A549 (cell line): ENCODE measurements at regions not wholly inside any gene's neighbourhood (a gene's known extent, or its start where the extent isn't known, plus 50 kb on each side); places are given as distances from the start of the nearest gene placed in this dataset.

Source experiments
- ATAC-seq, 2 experiments: fragments of 200-7000 bp in 1 of 2; fragments of >200 bp in 1 of 2; cut with Nextera tagmentation in 1 of 2; cut with Tn5 transposase in 1 of 2; 3 replicates each; pipeline versions ENCODE4 v1.8.0 to v1.9.1; 2018 to 2020; ENCODE audit warnings: mild to moderate bottlenecking in 1 of 2, moderate library complexity in 1 of 2
- CTCF ChIA-PET: fragments of 300-600 bp; sonication (Branson Sonifier 250); formaldehyde crosslinking; extraction: SDS; loops from one replicate; lab custom pipeline; 2021; ENCODE audit warnings: antibody characterized with exemption, inconsistent platforms; lab: Yijun Ruan, JAX
- POLR2A ChIA-PET: fragments of 350-600 bp; formaldehyde crosslinking; extraction: SDS; loops from one replicate; lab custom pipeline; 2021; ENCODE audit warnings: antibody characterized with exemption, inconsistent platforms; lab: Yijun Ruan, JAX
- DNase-seq, 2 experiments: peaks; one replicate each; pipeline versions ENCODE4 v3.0.0 to v3.0.0-alpha.2; 2011 to 2016; ENCODE audit warnings: low read depth in 1 of 2, low spot score in 1 of 2
- FAIRE-seq: peaks from 2 replicates; lab custom pipeline; 2011; peaks lifted over from hg19 to GRCh38; lab: Jason Lieb, UNC
- H3K27ac ChIP-seq, 2 experiments: fragments of >200 bp; sonication (Bioruptor Twin); formaldehyde crosslinking; 3 replicates each; pipeline ENCODE4 v1.5.1; 2016 to 2017
- H3K4me1 ChIP-seq: fragments of >200 bp; sonication (Bioruptor Twin); formaldehyde crosslinking; 3 replicates; pipeline ENCODE4 v1.6.1; 2016
- H3K4me2 ChIP-seq: fragments of >200 bp; sonication (Bioruptor Twin); formaldehyde crosslinking; 3 replicates; pipeline ENCODE4 v1.6.1; 2016
- H3K4me3 ChIP-seq: fragments of >200 bp; sonication (Bioruptor Twin); formaldehyde crosslinking; 3 replicates; pipeline ENCODE4 v1.5.1; 2016
- H3K9me3 ChIP-seq: fragments of >200 bp; sonication (Bioruptor Twin); formaldehyde crosslinking; 3 replicates; pipeline ENCODE4 v1.6.1; 2016
- ATOH8 ChIP-seq: fragments of 250-450 bp; sonication (Bioruptor Pico); IDR thresholded peaks from 2 replicates; pipeline ENCODE4 v1.5.0; 2020; ENCODE audit warnings: low read depth, mild to moderate bottlenecking, moderate library complexity
- BHLHE40 ChIP-seq: IDR thresholded peaks from 2 replicates; pipeline ENCODE4 v1.6.1; 2012; ENCODE audit warnings: low read depth, low read length, inconsistent platforms
- CHD4 ChIP-seq: fragments of 200-600 bp; sonication (generic); IDR thresholded peaks from 2 replicates; pipeline ENCODE4 v1.6.1; 2016; ENCODE audit warnings: antibody characterized with exemption, mild to moderate bottlenecking, borderline replicate concordance
- ELK1 ChIP-seq: fragments of 150-350 bp; IDR thresholded peaks from 2 replicates; pipeline ENCODE4 v1.6.1; 2014; ENCODE audit warnings: low read depth, mild to moderate bottlenecking, low read length
- EP300 ChIP-seq, 2 experiments: fragments of >200 bp; sonication (Bioruptor Twin); formaldehyde crosslinking; IDR thresholded peaks; 2 replicates in 1 of 2; 3 replicates in 1 of 2; pipeline ENCODE4 v1.6.1; 2016 to 2017
- FOXS1 ChIP-seq: fragments of 250-450 bp; sonication (Bioruptor Pico); IDR thresholded peaks from 2 replicates; pipeline ENCODE4 v1.5.0; 2020; ENCODE audit warnings: mild to moderate bottlenecking, moderate library complexity
- HDAC2 ChIP-seq: fragments of 200-600 bp; sonication (generic); IDR thresholded peaks from 2 replicates; pipeline ENCODE4 v1.6.1; 2016
- HES2 ChIP-seq: fragments of >200 bp; sonication (Bioruptor Twin); formaldehyde crosslinking; IDR thresholded peaks from 2 replicates; pipeline ENCODE4 v1.6.1; 2016
- JUN ChIP-seq, 2 experiments: fragments of >200 bp; sonication (Bioruptor Twin); formaldehyde crosslinking; IDR thresholded peaks; 2 replicates in 1 of 2; 3 replicates in 1 of 2; pipeline ENCODE4 v1.6.1; 2016 to 2017
- JUNB ChIP-seq: fragments of >200 bp; sonication (Bioruptor Twin); formaldehyde crosslinking; IDR thresholded peaks from 2 replicates; pipeline ENCODE4 v1.6.1; 2016
- MAFK ChIP-seq: fragments of 450-650 bp; IDR thresholded peaks from 2 replicates; pipeline ENCODE4 v1.6.1; 2014; ENCODE audit not compliant: partially characterized antibody
- MAX ChIP-seq: IDR thresholded peaks from 2 replicates; pipeline ENCODE4 v1.6.1; 2012
- MAZ ChIP-seq: fragments of 150-350 bp; IDR thresholded peaks from 2 replicates; pipeline ENCODE4 v1.6.1; 2014; ENCODE audit warnings: antibody characterized with exemption, low read depth, low read length, borderline replicate concordance
- NFE2L2 ChIP-seq: fragments of 150-350 bp; conservative IDR thresholded peaks from 2 replicates; pipeline ENCODE4 v1.6.1; 2014; ENCODE audit warnings: low read length
- PBX3 ChIP-seq: IDR thresholded peaks from 2 replicates; pipeline ENCODE4 v1.6.1; 2012
- POLR2AphosphoS2 ChIP-seq: conservative IDR thresholded peaks from 2 replicates; pipeline ENCODE4 v1.6.1; 2012; ENCODE audit warnings: low read length, improper control_type of control experiment, inconsistent platforms
- RARB ChIP-seq: fragments of 250-450 bp; sonication (Bioruptor Pico); IDR thresholded peaks from 2 replicates; pipeline ENCODE4 v1.8.0; 2021; ENCODE audit warnings: mild to moderate bottlenecking, moderate library complexity
- RNF2 ChIP-seq: fragments of 200-600 bp; sonication (generic); IDR thresholded peaks from 2 replicates; pipeline ENCODE4 v1.6.1; 2016; ENCODE audit warnings: low read depth, mild to moderate bottlenecking, antibody characterized with exemption, moderate library complexity, borderline replicate concordance
- USF2 ChIP-seq: fragments of 450-650 bp; IDR thresholded peaks from 2 replicates; pipeline ENCODE4 v1.6.1; 2014; ENCODE audit warnings: antibody characterized with exemption
- ZC3H11A ChIP-seq: fragments of 450-650 bp; IDR thresholded peaks from 2 replicates; pipeline ENCODE4 v1.6.1; 2014; ENCODE audit warnings: antibody characterized with exemption, mild to moderate bottlenecking
- WGBS: methylation state at CpG from one replicate; pipeline ENCODE4 v1.1.6; 2017; ENCODE audit errors: missing lambda C conversion rate; 5-methylcytosine and 5-hydroxymethylcytosine counted together
- TF ChIP-seq, protein P1 (sequence below): fragments of 250-450 bp; sonication (Bioruptor Pico); IDR thresholded peaks from 2 replicates; pipeline ENCODE4 v1.5.0; 2021; ENCODE audit warnings: mild to moderate bottlenecking, moderate library complexity, borderline replicate concordance
- TF ChIP-seq, protein P2 (sequence below): fragments of 200-600 bp; sonication (generic); IDR thresholded peaks from 2 replicates; pipeline ENCODE4 v1.6.1; 2016; ENCODE audit warnings: antibody characterized with exemption, mild to moderate bottlenecking, moderate library complexity

- Histone ChIP-seq H3K9me3 (no peaks in the 10 kb centered on the region), H3K4me3 (no peak overlapping the region), H3K4me1 (no peaks in the 10 kb centered on the region), H3K4me2 (no peak overlapping the region), H3K27ac (no peak overlapping the region)
- no peak for DNase-seq
- TF ChIP-seq USF2: no peak
- no peak for TF ChIP-seq JUN (IDR thresholded peaks at IDR 0.05)
- TF ChIP-seq, protein P1, sequence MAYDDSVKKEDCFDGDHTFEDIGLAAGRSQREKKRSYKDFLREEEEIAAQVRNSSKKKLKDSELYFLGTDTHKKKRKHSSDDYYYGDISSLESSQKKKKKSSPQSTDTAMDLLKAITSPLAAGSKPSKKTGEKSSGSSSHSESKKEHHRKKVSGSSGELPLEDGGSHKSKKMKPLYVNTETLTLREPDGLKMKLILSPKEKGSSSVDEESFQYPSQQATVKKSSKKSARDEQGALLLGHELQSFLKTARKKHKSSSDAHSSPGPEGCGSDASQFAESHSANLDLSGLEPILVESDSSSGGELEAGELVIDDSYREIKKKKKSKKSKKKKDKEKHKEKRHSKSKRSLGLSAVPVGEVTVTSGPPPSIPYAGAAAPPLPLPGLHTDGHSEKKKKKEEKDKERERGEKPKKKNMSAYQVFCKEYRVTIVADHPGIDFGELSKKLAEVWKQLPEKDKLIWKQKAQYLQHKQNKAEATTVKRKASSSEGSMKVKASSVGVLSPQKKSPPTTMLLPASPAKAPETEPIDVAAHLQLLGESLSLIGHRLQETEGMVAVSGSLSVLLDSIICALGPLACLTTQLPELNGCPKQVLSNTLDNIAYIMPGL (CRISPR knock-in tag): no peak
- no peak for FAIRE-seq
- CTCF ChIA-PET: no interaction called here
- ATAC-seq: no peak
- POLR2A ChIA-PET: no interaction called here
- 0% methylated on average over 1 of the region's 1 CpG for WGBS
These were observed 243.7 kb downstream of the TBX15 start for GRCh38 chr1:118744420-118744819.

- TF ChIP-seq BHLHE40 (no peak), PBX3 (no peak), ZC3H11A (no peak), HDAC2 (no peak), ELK1 (no peak), EP300 (IDR thresholded peaks at IDR 0.05) (no peak), POLR2AphosphoS2 (no peak), JUNB (no peak), CHD4 (no peak), MAZ (no peak), HES2 (no peak)
- TF ChIP-seq, protein P2, sequence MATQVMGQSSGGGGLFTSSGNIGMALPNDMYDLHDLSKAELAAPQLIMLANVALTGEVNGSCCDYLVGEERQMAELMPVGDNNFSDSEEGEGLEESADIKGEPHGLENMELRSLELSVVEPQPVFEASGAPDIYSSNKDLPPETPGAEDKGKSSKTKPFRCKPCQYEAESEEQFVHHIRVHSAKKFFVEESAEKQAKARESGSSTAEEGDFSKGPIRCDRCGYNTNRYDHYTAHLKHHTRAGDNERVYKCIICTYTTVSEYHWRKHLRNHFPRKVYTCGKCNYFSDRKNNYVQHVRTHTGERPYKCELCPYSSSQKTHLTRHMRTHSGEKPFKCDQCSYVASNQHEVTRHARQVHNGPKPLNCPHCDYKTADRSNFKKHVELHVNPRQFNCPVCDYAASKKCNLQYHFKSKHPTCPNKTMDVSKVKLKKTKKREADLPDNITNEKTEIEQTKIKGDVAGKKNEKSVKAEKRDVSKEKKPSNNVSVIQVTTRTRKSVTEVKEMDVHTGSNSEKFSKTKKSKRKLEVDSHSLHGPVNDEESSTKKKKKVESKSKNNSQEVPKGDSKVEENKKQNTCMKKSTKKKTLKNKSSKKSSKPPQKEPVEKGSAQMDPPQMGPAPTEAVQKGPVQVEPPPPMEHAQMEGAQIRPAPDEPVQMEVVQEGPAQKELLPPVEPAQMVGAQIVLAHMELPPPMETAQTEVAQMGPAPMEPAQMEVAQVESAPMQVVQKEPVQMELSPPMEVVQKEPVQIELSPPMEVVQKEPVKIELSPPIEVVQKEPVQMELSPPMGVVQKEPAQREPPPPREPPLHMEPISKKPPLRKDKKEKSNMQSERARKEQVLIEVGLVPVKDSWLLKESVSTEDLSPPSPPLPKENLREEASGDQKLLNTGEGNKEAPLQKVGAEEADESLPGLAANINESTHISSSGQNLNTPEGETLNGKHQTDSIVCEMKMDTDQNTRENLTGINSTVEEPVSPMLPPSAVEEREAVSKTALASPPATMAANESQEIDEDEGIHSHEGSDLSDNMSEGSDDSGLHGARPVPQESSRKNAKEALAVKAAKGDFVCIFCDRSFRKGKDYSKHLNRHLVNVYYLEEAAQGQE: no peak
- ChIA-PET CTCF (no interaction called here), POLR2A (no interaction called here)
- no peaks in the 10 kb centered on the region for H3K4me1 ChIP-seq
- H3K4me2 ChIP-seq: no peak overlapping the region
- WGBS: 28% methylated on average over 4 of the region's 4 CpGs
- no peak for FAIRE-seq
- no peak overlapping the region for H3K4me3 ChIP-seq
- ATAC-seq: no peak
- H3K9me3 ChIP-seq: no peaks in the 10 kb centered on the region
- no peak overlapping the region for H3K27ac ChIP-seq
- DNase-seq: no peak
These were observed 248.6 kb downstream of the TBX15 start for GRCh38 chr1:118739501-118739900.

DNA sequence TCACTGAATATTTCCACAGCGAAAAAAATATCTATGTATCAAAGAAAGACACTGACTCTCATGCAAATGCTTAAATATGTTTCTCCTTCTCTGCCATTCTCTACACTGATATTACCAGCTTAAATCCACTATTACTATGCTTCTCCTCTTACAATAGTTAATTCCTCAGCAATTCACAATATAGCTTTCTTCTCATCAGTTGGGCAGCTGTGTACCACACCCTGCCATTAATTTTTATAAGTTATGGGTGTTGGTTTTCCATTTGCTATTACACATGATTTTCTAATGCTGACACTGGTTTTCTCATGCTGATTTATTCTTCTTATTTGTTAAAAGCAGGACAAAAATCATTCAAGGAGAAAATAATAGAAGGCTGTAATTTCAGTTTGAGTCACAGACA, 251.8 kb downstream of the TBX15 start:
- Histone ChIP-seq H3K4me1 (no peaks in the 10 kb centered on the region), H3K4me2 (no peak overlapping the region), H3K27ac (no peak overlapping the region), H3K4me3 (no peak overlapping the region), H3K9me3 (no peaks in the 10 kb centered on the region)
- FAIRE-seq (no peak), ATAC-seq (no peak), DNase-seq (no peak)
- 21% methylated on average over 1 of the region's 1 CpG for WGBS
- POLR2A ChIA-PET: no interaction called here
- TF ChIP-seq CHD4: no peak
- no peak for TF ChIP-seq MAX
- no peak for TF ChIP-seq RNF2
- no peak for TF ChIP-seq ATOH8
- TF ChIP-seq MAFK: no peak
- no peak for TF ChIP-seq RARB
- no peak for TF ChIP-seq FOXS1 (CRISPR knock-in tag)
- TF ChIP-seq ELK1: no peak
- TF ChIP-seq NFE2L2: no peak
- CTCF ChIA-PET: no interaction called here
